ENCODE measurements at regions not wholly inside any gene's neighbourhood (a gene's known extent, or its start where the extent isn't known, plus 50 kb on each side); places are given as distances from the start of the nearest gene placed in this dataset.
"Not testable (repeated sequence)": the region's sequence is repeated elsewhere in the genome, so short reads cannot be mapped to it uniquely, and the experiment has no call there.

- Histone ChIP-seq H3K36me3 (ENCODE audit: control insufficient read depth, insufficient read depth, low read length) (no peaks in the 10 kb centered on the region), H3K9me3 (ENCODE audit: control insufficient read depth, low read length) (no peaks in the 10 kb centered on the region), H3K4me3 (ENCODE audit: extremely low read depth, insufficient read depth, low read length, poor library complexity, severe bottlenecking) (no peak overlapping the region), H3K4me1 (ENCODE audit: control insufficient read depth, insufficient read depth, low read length, poor library complexity, severe bottlenecking) (no peaks in the 10 kb centered on the region), H3K27ac (ENCODE audit: low read depth, low read length, severe bottlenecking) (no peak overlapping the region)
- WGBS, 2 experiments (ENCODE audit: insufficient coverage in 2 of 2) = 74 to 90% methylated on average over 2 to 3 of the region's 5 CpGs
These were observed 214.8 kb downstream of the DHX15 start for GRCh38 chr4:24369507-24370029.

GRCh38 chr4:24368801-24369200 lies 215.6 kb downstream of the DHX15 start:
- no peak overlapping the region for H3K4me3 ChIP-seq (ENCODE audit: extremely low read depth, insufficient read depth, low read length, poor library complexity, severe bottlenecking)
- 97 to 100% methylated on average over 3 to 5 of the region's 7 CpGs for whole genome bisulfite sequencing, 2 experiments (ENCODE audit: insufficient coverage in 2 of 2)
- H3K36me3 ChIP-seq (ENCODE audit: control insufficient read depth, insufficient read depth, low read length) = no peaks in the 10 kb centered on the region
- no peaks in the 10 kb centered on the region for H3K4me1 ChIP-seq (ENCODE audit: control insufficient read depth, insufficient read depth, low read length, poor library complexity, severe bottlenecking)
- H3K27ac ChIP-seq (ENCODE audit: low read depth, low read length, severe bottlenecking) = no peak overlapping the region
- H3K9me3 ChIP-seq (ENCODE audit: control insufficient read depth, low read length) = no peaks in the 10 kb centered on the region

GRCh38 chr4:24364852-24365251 lies 219.5 kb downstream of the DHX15 start:
- Histone ChIP-seq H3K9me3 (ENCODE audit: control insufficient read depth, low read length) (no peaks in the 10 kb centered on the region), H3K36me3 (ENCODE audit: control insufficient read depth, insufficient read depth, low read length) (no peaks in the 10 kb centered on the region), H3K4me1 (ENCODE audit: control insufficient read depth, insufficient read depth, low read length, poor library complexity, severe bottlenecking) (no peaks in the 10 kb centered on the region), H3K4me3 (ENCODE audit: extremely low read depth, insufficient read depth, low read length, poor library complexity, severe bottlenecking) (no peak overlapping the region), H3K27ac (ENCODE audit: low read depth, low read length, severe bottlenecking) (no peak overlapping the region)
- 100% methylated on average over 1 of the region's 3 CpGs for WGBS, 2 experiments (ENCODE audit: insufficient coverage in 2 of 2)

- Histone ChIP-seq H3K27ac (ENCODE audit: low read depth, low read length, severe bottlenecking) (no peak overlapping the region), H3K9me3 (ENCODE audit: control insufficient read depth, low read length) (no peaks in the 10 kb centered on the region), H3K36me3 (ENCODE audit: control insufficient read depth, insufficient read depth, low read length) (no peaks in the 10 kb centered on the region), H3K4me3 (ENCODE audit: extremely low read depth, insufficient read depth, low read length, poor library complexity, severe bottlenecking) (no peak overlapping the region), H3K4me1 (ENCODE audit: control insufficient read depth, insufficient read depth, low read length, poor library complexity, severe bottlenecking) (no peaks in the 10 kb centered on the region)
- 86 to 100% methylated on average over 3 of the region's 5 CpGs for WGBS, 2 experiments (ENCODE audit: insufficient coverage in 2 of 2)
These were observed 220.1 kb downstream of the DHX15 start for GRCh38 chr4:24364249-24364648.

- H3K27ac ChIP-seq (ENCODE audit: low read depth, low read length, severe bottlenecking) = no peak overlapping the region
- no peaks in the 10 kb centered on the region for H3K9me3 ChIP-seq (ENCODE audit: control insufficient read depth, low read length)
- no peaks in the 10 kb centered on the region for H3K4me1 ChIP-seq (ENCODE audit: control insufficient read depth, insufficient read depth, low read length, poor library complexity, severe bottlenecking)
- no peak overlapping the region for H3K4me3 ChIP-seq (ENCODE audit: extremely low read depth, insufficient read depth, low read length, poor library complexity, severe bottlenecking)
- H3K36me3 ChIP-seq (ENCODE audit: control insufficient read depth, insufficient read depth, low read length) = no peaks in the 10 kb centered on the region
- WGBS, 2 experiments (ENCODE audit: insufficient coverage in 2 of 2) = 100% methylated on average over 1 to 4 of the region's 4 CpGs
These were observed 220.6 kb downstream of the DHX15 start for GRCh38 chr4:24363751-24364150.

GRCh38 chr4:24352112-24352511 lies 232.2 kb downstream of the DHX15 start:
- H3K4me3 ChIP-seq (ENCODE audit: extremely low read depth, insufficient read depth, low read length, poor library complexity, severe bottlenecking) = no peak overlapping the region
- H3K4me1 ChIP-seq (ENCODE audit: control insufficient read depth, insufficient read depth, low read length, poor library complexity, severe bottlenecking) = no peaks in the 10 kb centered on the region
- WGBS, 2 experiments (ENCODE audit: insufficient coverage in 2 of 2) = 90 to 95% methylated on average over 2 to 4 of the region's 4 CpGs
- no peaks in the 10 kb centered on the region for H3K36me3 ChIP-seq (ENCODE audit: control insufficient read depth, insufficient read depth, low read length)
- no peaks in the 10 kb centered on the region for H3K9me3 ChIP-seq (ENCODE audit: control insufficient read depth, low read length)
- no peak overlapping the region for H3K27ac ChIP-seq (ENCODE audit: low read depth, low read length, severe bottlenecking)

- not testable (repeated sequence) for H3K36me3 ChIP-seq (ENCODE audit: control insufficient read depth, insufficient read depth, low read length); H3K4me1 ChIP-seq (ENCODE audit: control insufficient read depth, insufficient read depth, low read length, poor library complexity, severe bottlenecking); H3K27ac ChIP-seq (ENCODE audit: low read depth, low read length, severe bottlenecking); H3K4me3 ChIP-seq (ENCODE audit: extremely low read depth, insufficient read depth, low read length, poor library complexity, severe bottlenecking); H3K9me3 ChIP-seq (ENCODE audit: control insufficient read depth, low read length)
- 81 to 91% methylated on average over 3 to 14 of the region's 15 CpGs for WGBS, 2 experiments (ENCODE audit: insufficient coverage in 2 of 2)
These were observed 235.0 kb downstream of the DHX15 start for GRCh38 chr4:24349168-24349996.

- no peaks in the 10 kb centered on the region for H3K4me1 ChIP-seq (ENCODE audit: control insufficient read depth, insufficient read depth, low read length, poor library complexity, severe bottlenecking)
- H3K36me3 ChIP-seq (ENCODE audit: control insufficient read depth, insufficient read depth, low read length) = no peaks in the 10 kb centered on the region
- H3K27ac ChIP-seq (ENCODE audit: low read depth, low read length, severe bottlenecking) = no peak overlapping the region
- no peak overlapping the region for H3K4me3 ChIP-seq (ENCODE audit: extremely low read depth, insufficient read depth, low read length, poor library complexity, severe bottlenecking)
- 97 to 98% methylated on average over 5 of the region's 5 CpGs for WGBS, 2 experiments (ENCODE audit: insufficient coverage in 2 of 2)
- no peaks in the 10 kb centered on the region for H3K9me3 ChIP-seq (ENCODE audit: control insufficient read depth, low read length)
These were observed 245.1 kb downstream of the DHX15 start for GRCh38 chr4:24339260-24339659.

- Histone ChIP-seq H3K4me1 (ENCODE audit: control insufficient read depth, insufficient read depth, low read length, poor library complexity, severe bottlenecking) (no peaks in the 10 kb centered on the region), H3K27ac (ENCODE audit: low read depth, low read length, severe bottlenecking) (no peak overlapping the region), H3K9me3 (ENCODE audit: control insufficient read depth, low read length) (no peaks in the 10 kb centered on the region), H3K36me3 (ENCODE audit: control insufficient read depth, insufficient read depth, low read length) (no peaks in the 10 kb centered on the region), H3K4me3 (ENCODE audit: extremely low read depth, insufficient read depth, low read length, poor library complexity, severe bottlenecking) (no peak overlapping the region)
- 89 to 96% methylated on average over 9 of the region's 13 CpGs for WGBS, 2 experiments (ENCODE audit: insufficient coverage in 2 of 2)
These were observed 246.7 kb downstream of the DHX15 start for GRCh38 chr4:24337451-24338190.

GRCh38 chr4:24335616-24336015 lies 248.7 kb downstream of the DHX15 start:
- Histone ChIP-seq H3K4me3 (ENCODE audit: extremely low read depth, insufficient read depth, low read length, poor library complexity, severe bottlenecking) (no peak overlapping the region), H3K36me3 (ENCODE audit: control insufficient read depth, insufficient read depth, low read length) (no peaks in the 10 kb centered on the region), H3K9me3 (ENCODE audit: control insufficient read depth, low read length) (no peaks in the 10 kb centered on the region), H3K4me1 (ENCODE audit: control insufficient read depth, insufficient read depth, low read length, poor library complexity, severe bottlenecking) (peaks cover under 1% of the 10 kb centered on the region), H3K27ac (ENCODE audit: low read depth, low read length, severe bottlenecking) (no peak overlapping the region)
- no CpG with 5 or more reads among the region's 4 CpGs for WGBS, 2 experiments (ENCODE audit: insufficient coverage in 2 of 2)

- Histone ChIP-seq H3K4me1 (ENCODE audit: control insufficient read depth, insufficient read depth, low read length, poor library complexity, severe bottlenecking) (peaks cover 5% of the 10 kb centered on the region), H3K27ac (ENCODE audit: low read depth, low read length, severe bottlenecking) (no peak overlapping the region), H3K36me3 (ENCODE audit: control insufficient read depth, insufficient read depth, low read length) (no peaks in the 10 kb centered on the region), H3K9me3 (ENCODE audit: control insufficient read depth, low read length) (no peaks in the 10 kb centered on the region), H3K4me3 (ENCODE audit: extremely low read depth, insufficient read depth, low read length, poor library complexity, severe bottlenecking) (no peak overlapping the region)
- WGBS, 2 experiments (ENCODE audit: insufficient coverage in 2 of 2) = 90% methylated on average over 2 of the region's 3 CpGs; no CpG with 5 or more reads in 1 of the 2 experiments
These were observed 249.4 kb downstream of the DHX15 start for GRCh38 chr4:24334906-24335305.

All from mesodermal cell (in vitro differentiated cells).